ENCODE measurements at regions not wholly inside any gene's neighbourhood (a gene's known extent, or its start where the extent isn't known, plus 50 kb on each side); places are given as distances from the start of the nearest gene placed in this dataset.

DNA sequence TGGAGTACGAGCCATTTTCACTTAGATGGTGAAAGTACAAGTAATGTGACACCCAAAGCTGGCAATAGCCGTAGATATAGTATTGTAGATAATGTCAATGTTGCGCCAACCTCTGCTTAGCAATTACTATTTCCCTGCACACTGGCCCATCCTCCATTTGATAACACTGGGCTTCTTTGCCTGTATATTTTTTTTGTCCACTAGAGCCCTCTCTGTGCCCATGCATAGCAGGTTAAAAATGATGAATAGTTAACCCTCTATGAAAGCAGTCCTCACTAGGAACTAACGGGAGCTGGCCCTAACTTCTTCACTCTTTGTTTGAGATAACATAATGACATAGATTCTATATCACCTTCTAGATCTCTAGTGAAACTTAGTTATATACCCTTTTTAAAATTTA lies 416.8 kb downstream of the TUSC1 start:
- peak in 3 of 6 experiments; percentile 6 to 25 (median 14) for TF ChIP-seq CTCF (IDR thresholded peaks at IDR 0.05)
- no peak for TF ChIP-seq POLR2A (IDR thresholded peaks at IDR 0.05)
